ENCODE measurements at regions not wholly inside any gene's neighbourhood (a gene's known extent, or its start where the extent isn't known, plus 50 kb on each side); places are given as distances from the start of the nearest gene placed in this dataset.

GRCh38 chr3:66863205-66864111 lies 134.6 kb upstream of the KBTBD8 start (continued):
- TF ChIP-seq ZNF583 (CRISPR knock-in tag; IDR thresholded peaks at IDR 0.05) (no peak), CBFA2T3 (IDR thresholded peaks at IDR 0.05) (no peak), MAFG (tag; conservative IDR thresholded peaks at IDR 0.05) (peak; percentile 61), POLR2G (IDR thresholded peaks at IDR 0.05; ENCODE audit: low read depth, low read length) (no peak)

DNA sequence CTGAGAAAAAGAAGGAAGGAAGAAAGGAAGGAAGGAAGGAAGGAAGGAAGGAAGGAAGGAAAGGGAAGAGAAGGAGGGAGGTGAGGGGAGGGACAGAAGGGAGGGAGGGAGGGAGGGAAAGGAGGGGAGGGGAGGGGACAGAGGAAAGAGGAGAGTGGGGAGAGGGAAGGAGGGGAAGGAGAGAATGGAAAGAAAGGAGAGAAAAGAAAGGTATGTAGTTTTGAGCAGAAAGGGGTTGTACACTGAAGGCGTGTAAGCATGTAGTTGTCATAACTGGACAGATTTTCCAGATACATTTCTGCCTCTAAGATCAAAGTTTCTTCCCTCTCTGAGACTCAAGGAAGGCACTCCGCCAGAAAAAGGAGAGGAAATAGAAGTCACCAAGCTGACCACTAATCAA lies 113.4 kb upstream of the KBTBD8 start:
- WGBS (ENCODE audit: insufficient coverage, low coverage, missing lambda C conversion rate): 0% methylated on average over 1 of the region's 2 CpGs
- Histone ChIP-seq H3K27me3 (ENCODE audit: control insufficient read depth in 2 of 2, insufficient read depth in 2 of 2, low read length in 2 of 2) (no peaks in the 10 kb centered on the region), H2AFZ (ENCODE audit: low read depth, low read length) (no peak overlapping the region), H3K79me2 (ENCODE audit: control insufficient read depth, insufficient read depth, low read length) (no peaks in the 10 kb centered on the region), H3K4me3 (no peak overlapping the region), H4K20me1 (replicated peaks; ENCODE audit: control insufficient read depth, insufficient read depth, low read length) (no peaks in the 10 kb centered on the region), H3K9me1 (ENCODE audit: control insufficient read depth, insufficient read depth, low read length) (no peaks in the 10 kb centered on the region), H3K9ac (ENCODE audit: insufficient read depth in 1 of 2, low read depth in 2 of 2, low read length in 2 of 2) (no peak overlapping the region), H3K4me1 (replicated peaks in 1 of 2; ENCODE audit: control insufficient read depth in 2 of 2, insufficient read depth in 2 of 2, low read length in 2 of 2) (no peaks in the 10 kb centered on the region), H3K27ac (ENCODE audit: extremely low read depth, low read depth, low read length) (no peak overlapping the region), H3K9me3 (replicated peaks; ENCODE audit: control insufficient read depth, insufficient read depth, low read depth, low read length) (no peaks in the 10 kb centered on the region), H3K4me2 (ENCODE audit: insufficient read depth, low read length) (no peak overlapping the region), H3K36me3 (ENCODE audit: control insufficient read depth, insufficient read depth, low read length) (no peaks in the 10 kb centered on the region)
- BruUV-seq (replicated peaks): no TSS peak
- FAIRE-seq (no peak), DNase-seq (ENCODE audit: extremely low read depth in 1 of 4, low spot score in 3 of 4) (no peak), ATAC-seq (no peak)
- TF ChIP-seq TAF1 (IDR thresholded peaks at IDR 0.05; ENCODE audit: control insufficient read depth, extremely low read depth, insufficient read depth, low read length, severe bottlenecking): no peak
- TF ChIP-seq RBM25 (IDR thresholded peaks at IDR 0.05; ENCODE audit: low read depth, low read length, severe bottlenecking): no peak
- TF ChIP-seq ZNF512 (tag; IDR thresholded peaks at IDR 0.05): peak; percentile 55; the same call in 1 of the 2 replicates
- TF ChIP-seq ELF2 (CRISPR knock-in tag; IDR thresholded peaks at IDR 0.05): no peak
- no peak for TF ChIP-seq GABPB1 (CRISPR knock-in tag; IDR thresholded peaks at IDR 0.05)
- TF ChIP-seq ZNF121 (CRISPR knock-in tag; conservative IDR thresholded peaks at IDR 0.05): no peak
- in situ Hi-C loops (cut with MboI) (no loop called here), intact Hi-C loops (cut with micrococcal nuclease) (no loop called here)
- ChIA-PET POLR2A (no interaction called here), CTCF (ENCODE audit: low intra/inter-chr PET ratio) (no interaction called here)
